ENCODE measurements at regions not wholly inside any gene's neighbourhood (a gene's known extent, or its start where the extent isn't known, plus 50 kb on each side); places are given as distances from the start of the nearest gene placed in this dataset.
"Not testable (repeated sequence)": the region's sequence is repeated elsewhere in the genome, so short reads cannot be mapped to it uniquely, and the experiment has no call there.

GRCh38 chr10:64345856-64346255 is 824.7 kb downstream of the REEP3 start:
- Histone ChIP-seq H3K4me3 (ENCODE audit: low read depth in 1 of 2, low read length in 1 of 2) (no peak overlapping the region), H3K4me1 (ENCODE audit: control insufficient read depth in 1 of 2, insufficient read depth in 1 of 2, low read depth in 1 of 2, low read length in 1 of 2) (no peaks in the 10 kb centered on the region), H3K36me3 (no peaks in the 10 kb centered on the region), H3K27ac (no peak overlapping the region), H3K27me3 (no peaks in the 10 kb centered on the region), H3K9me3 (no peaks in the 10 kb centered on the region)
- TF ChIP-seq CTCF (IDR thresholded peaks at IDR 0.05): no peak

GRCh38 chr10:64346389-64346788 is 825.2 kb downstream of the REEP3 start:
- no peaks in the 10 kb centered on the region for H3K36me3 ChIP-seq
- H3K4me3 ChIP-seq (ENCODE audit: low read depth in 1 of 2, low read length in 1 of 2): no peak overlapping the region
- no peaks in the 10 kb centered on the region for H3K27me3 ChIP-seq
- H3K9me3 ChIP-seq: no peaks in the 10 kb centered on the region
- no peak overlapping the region for H3K27ac ChIP-seq
- TF ChIP-seq CTCF (IDR thresholded peaks at IDR 0.05): no peak
- no peaks in the 10 kb centered on the region for H3K4me1 ChIP-seq (ENCODE audit: control insufficient read depth in 1 of 2, insufficient read depth in 1 of 2, low read depth in 1 of 2, low read length in 1 of 2)

DNA sequence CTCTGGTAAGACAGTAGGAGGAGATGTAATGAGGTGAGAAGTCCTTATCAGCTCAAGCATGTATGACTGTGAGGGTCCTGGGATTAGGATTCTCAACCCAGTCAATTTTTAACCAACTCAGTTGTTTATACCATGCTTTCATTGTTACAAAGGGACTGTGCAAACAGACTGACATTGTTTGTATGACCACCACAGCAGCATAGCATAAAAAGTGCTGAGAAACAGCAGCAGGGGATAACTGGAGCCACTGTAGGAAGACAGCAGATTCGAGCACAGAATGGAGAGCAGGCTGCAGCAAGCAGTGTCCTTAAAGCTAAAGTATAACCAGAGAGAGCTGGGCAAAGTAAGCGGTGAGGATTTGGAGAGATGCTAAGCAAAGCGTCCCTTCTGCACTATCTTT is 829.5 kb downstream of the REEP3 start:
- TF ChIP-seq CTCF (IDR thresholded peaks at IDR 0.05): no peak

DNA sequence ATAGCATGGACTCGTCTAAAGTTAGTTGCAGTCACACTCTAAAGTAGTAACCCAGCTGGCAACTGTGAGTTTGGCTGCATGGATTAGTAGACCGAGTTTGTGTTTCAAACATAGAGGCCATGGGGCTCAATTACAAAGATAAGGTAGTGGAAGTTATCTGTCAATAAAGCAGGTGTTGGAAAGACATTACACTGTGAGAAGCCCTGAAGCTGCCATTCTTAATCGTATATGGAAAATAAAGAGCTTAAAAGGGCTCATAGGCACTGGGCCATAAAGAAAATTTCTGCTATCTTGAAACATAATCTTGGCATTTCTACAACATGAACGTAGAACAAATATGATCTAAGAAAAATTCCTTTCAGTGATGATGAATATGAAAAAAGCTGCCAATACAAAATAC is 837.7 kb downstream of the REEP3 start:
- H3K9me3 ChIP-seq: no peaks in the 10 kb centered on the region
- no peak overlapping the region for H3K27ac ChIP-seq
- H3K4me1 ChIP-seq (ENCODE audit: control insufficient read depth in 1 of 2, insufficient read depth in 1 of 2, low read depth in 1 of 2, low read length in 1 of 2): no peaks in the 10 kb centered on the region
- no peak for TF ChIP-seq CTCF (IDR thresholded peaks at IDR 0.05)
- no peaks in the 10 kb centered on the region for H3K27me3 ChIP-seq
- H3K4me3 ChIP-seq (ENCODE audit: low read depth in 1 of 2, low read length in 1 of 2): no peak overlapping the region
- H3K36me3 ChIP-seq: no peaks in the 10 kb centered on the region

More for the DNA sequence above, 829.5 kb downstream of the REEP3 start:
- H3K27ac ChIP-seq: no peak overlapping the region
- H3K9me3 ChIP-seq: no peaks in the 10 kb centered on the region
- no peaks in the 10 kb centered on the region for H3K4me1 ChIP-seq (ENCODE audit: control insufficient read depth in 1 of 2, insufficient read depth in 1 of 2, low read depth in 1 of 2, low read length in 1 of 2)
- no peaks in the 10 kb centered on the region for H3K36me3 ChIP-seq
- H3K27me3 ChIP-seq: no peaks in the 10 kb centered on the region
- no peak overlapping the region for H3K4me3 ChIP-seq (ENCODE audit: low read depth in 1 of 2, low read length in 1 of 2)

DNA sequence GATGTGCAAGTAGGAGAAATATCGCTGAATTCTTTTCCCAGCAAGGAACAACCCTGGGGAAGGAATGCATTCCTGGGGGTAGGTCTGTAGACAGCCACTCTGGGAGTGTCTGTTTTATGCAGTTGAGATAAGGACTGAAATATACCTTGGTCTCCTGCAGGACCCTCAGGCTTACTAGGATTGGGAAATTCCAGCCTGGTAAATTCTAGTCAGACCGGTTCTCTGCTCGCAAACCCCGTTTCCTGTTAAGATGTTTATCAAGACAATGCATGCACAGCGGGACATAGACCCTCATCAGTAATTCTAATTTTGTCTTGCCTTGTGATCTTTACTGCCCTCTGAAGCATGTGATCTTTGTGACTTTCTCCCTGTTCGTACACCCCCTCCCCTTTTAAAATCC is 839.0 kb downstream of the REEP3 start:
- H3K27me3 ChIP-seq; H3K4me1 ChIP-seq (ENCODE audit: control insufficient read depth in 1 of 2, insufficient read depth in 1 of 2, low read depth in 1 of 2, low read length in 1 of 2); H3K9me3 ChIP-seq; H3K4me3 ChIP-seq (ENCODE audit: low read depth in 1 of 2, low read length in 1 of 2); H3K36me3 ChIP-seq; H3K27ac ChIP-seq: not testable (repeated sequence)

DNA sequence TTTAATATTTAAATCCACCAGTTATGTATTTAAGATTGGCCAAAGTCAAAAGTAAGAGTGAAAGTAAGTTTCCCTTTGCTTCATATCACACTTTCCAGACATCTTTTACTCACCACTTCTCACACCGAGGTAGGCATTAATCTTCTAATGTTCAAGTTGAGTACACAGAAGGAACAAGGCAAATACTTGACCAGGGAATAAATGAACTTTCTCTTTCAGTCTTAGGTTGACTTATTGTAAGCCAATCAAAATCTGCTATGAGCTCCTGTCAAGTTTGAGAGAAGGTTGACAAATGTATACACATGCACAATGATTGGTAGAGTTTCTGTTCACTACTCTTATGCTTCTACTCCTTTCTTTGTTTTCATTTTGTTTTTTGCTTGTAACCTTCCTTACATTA is 842.5 kb downstream of the REEP3 start:
- Histone ChIP-seq H3K27me3 (no peaks in the 10 kb centered on the region), H3K9me3 (no peaks in the 10 kb centered on the region), H3K36me3 (no peaks in the 10 kb centered on the region), H3K27ac (no peak overlapping the region), H3K4me3 (ENCODE audit: low read depth in 1 of 2, low read length in 1 of 2) (no peak overlapping the region), H3K4me1 (ENCODE audit: control insufficient read depth in 1 of 2, insufficient read depth in 1 of 2, low read depth in 1 of 2, low read length in 1 of 2) (no peaks in the 10 kb centered on the region)
- no peak for TF ChIP-seq CTCF (IDR thresholded peaks at IDR 0.05)
